ENCODE measurements at regions not wholly inside any gene's neighbourhood (a gene's known extent, or its start where the extent isn't known, plus 50 kb on each side); places are given as distances from the start of the nearest gene placed in this dataset.

- DNase-seq (ENCODE audit: low read depth in 3 of 3): no peak
Observed at GRCh38 chr1:157292302-157292701, 154.1 kb upstream of the ETV3 start.

GRCh38 chr1:157291083-157291482 is 152.9 kb upstream of the ETV3 start:
- DNase-seq (ENCODE audit: low read depth in 3 of 3): no peak

GRCh38 chr1:157289424-157290105 is 151.4 kb upstream of the ETV3 start:
- DNase-seq (ENCODE audit: low read depth in 3 of 3): no peak

GRCh38 chr1:157288996-157289395 is 150.8 kb upstream of the ETV3 start:
- DNase-seq (ENCODE audit: low read depth in 3 of 3): no peak

GRCh38 chr1:157288492-157288891 is 150.3 kb upstream of the ETV3 start:
- no peak for DNase-seq (ENCODE audit: low read depth in 3 of 3)

- no peak for DNase-seq (ENCODE audit: low read depth in 3 of 3)
Observed at GRCh38 chr1:157288006-157288405, 149.8 kb upstream of the ETV3 start.

GRCh38 chr1:157287462-157287861 is 149.3 kb upstream of the ETV3 start:
- no peak for DNase-seq (ENCODE audit: low read depth in 3 of 3)

GRCh38 chr1:157286646-157287420 is 148.6 kb upstream of the ETV3 start:
- DNase-seq (ENCODE audit: low read depth in 3 of 3): no peak

- DNase-seq (ENCODE audit: low read depth in 3 of 3): no peak
Observed at GRCh38 chr1:157286096-157286495, 147.9 kb upstream of the ETV3 start.

- no peak for DNase-seq (ENCODE audit: low read depth in 3 of 3)
Observed at GRCh38 chr1:157284451-157284850, 146.3 kb upstream of the ETV3 start.

GRCh38 chr1:157279802-157280140 is 141.6 kb upstream of the ETV3 start:
- no peak for DNase-seq (ENCODE audit: low read depth in 3 of 3)

GRCh38 chr1:157279138-157279801 is 141.1 kb upstream of the ETV3 start:
- DNase-seq (ENCODE audit: low read depth in 3 of 3): no peak

- no peak for DNase-seq (ENCODE audit: low read depth in 3 of 3)
Observed at GRCh38 chr1:157278383-157279137, 140.4 kb upstream of the ETV3 start.

- no peak for DNase-seq (ENCODE audit: low read depth in 3 of 3)
Observed at GRCh38 chr1:157277913-157278312, 139.7 kb upstream of the ETV3 start.

GRCh38 chr1:157277281-157277680 is 139.1 kb upstream of the ETV3 start:
- DNase-seq (ENCODE audit: low read depth in 3 of 3): no peak

GRCh38 chr1:157274698-157275534 is 136.7 kb upstream of the ETV3 start:
- DNase-seq (ENCODE audit: low read depth in 3 of 3): no peak

- DNase-seq (ENCODE audit: low read depth in 3 of 3): no peak
Observed at GRCh38 chr1:157272729-157273524, 134.7 kb upstream of the ETV3 start.

- DNase-seq (ENCODE audit: low read depth in 3 of 3): no peak
Observed at GRCh38 chr1:157272264-157272663, 134.1 kb upstream of the ETV3 start.

GRCh38 chr1:157270705-157271274 is 132.6 kb upstream of the ETV3 start:
- no peak for DNase-seq (ENCODE audit: low read depth in 3 of 3)
